ENCODE measurements at regions not wholly inside any gene's neighbourhood (a gene's known extent, or its start where the extent isn't known, plus 50 kb on each side); places are given as distances from the start of the nearest gene placed in this dataset.

- TF ChIP-seq, protein P1, sequence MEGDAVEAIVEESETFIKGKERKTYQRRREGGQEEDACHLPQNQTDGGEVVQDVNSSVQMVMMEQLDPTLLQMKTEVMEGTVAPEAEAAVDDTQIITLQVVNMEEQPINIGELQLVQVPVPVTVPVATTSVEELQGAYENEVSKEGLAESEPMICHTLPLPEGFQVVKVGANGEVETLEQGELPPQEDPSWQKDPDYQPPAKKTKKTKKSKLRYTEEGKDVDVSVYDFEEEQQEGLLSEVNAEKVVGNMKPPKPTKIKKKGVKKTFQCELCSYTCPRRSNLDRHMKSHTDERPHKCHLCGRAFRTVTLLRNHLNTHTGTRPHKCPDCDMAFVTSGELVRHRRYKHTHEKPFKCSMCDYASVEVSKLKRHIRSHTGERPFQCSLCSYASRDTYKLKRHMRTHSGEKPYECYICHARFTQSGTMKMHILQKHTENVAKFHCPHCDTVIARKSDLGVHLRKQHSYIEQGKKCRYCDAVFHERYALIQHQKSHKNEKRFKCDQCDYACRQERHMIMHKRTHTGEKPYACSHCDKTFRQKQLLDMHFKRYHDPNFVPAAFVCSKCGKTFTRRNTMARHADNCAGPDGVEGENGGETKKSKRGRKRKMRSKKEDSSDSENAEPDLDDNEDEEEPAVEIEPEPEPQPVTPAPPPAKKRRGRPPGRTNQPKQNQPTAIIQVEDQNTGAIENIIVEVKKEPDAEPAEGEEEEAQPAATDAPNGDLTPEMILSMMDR (IDR thresholded peaks at IDR 0.05) = no peak
- TF ChIP-seq POLR2AphosphoS5 (IDR thresholded peaks at IDR 0.05) (no peak), POLR2A (IDR thresholded peaks at IDR 0.05) (no peak), EP300 (IDR thresholded peaks at IDR 0.05) (no peak)
Measured at GRCh38 chr9:80518441-80518840, 946.7 kb downstream of the TLE4 start.
